ENCODE measurements at regions not wholly inside any gene's neighbourhood (a gene's known extent, or its start where the extent isn't known, plus 50 kb on each side); places are given as distances from the start of the nearest gene placed in this dataset.

- Histone ChIP-seq H3K4me1 (peaks cover 14% of the 10 kb centered on the region), H3K27ac (no peak overlapping the region), H3K36me3 (no peaks in the 10 kb centered on the region), H3K9me3 (no peaks in the 10 kb centered on the region), H3K27me3 (no peaks in the 10 kb centered on the region), H3K4me3 (no peak overlapping the region)
- no peak for DNase-seq (ENCODE audit: extremely low spot score in 2 of 2)
- TF ChIP-seq, protein P1, sequence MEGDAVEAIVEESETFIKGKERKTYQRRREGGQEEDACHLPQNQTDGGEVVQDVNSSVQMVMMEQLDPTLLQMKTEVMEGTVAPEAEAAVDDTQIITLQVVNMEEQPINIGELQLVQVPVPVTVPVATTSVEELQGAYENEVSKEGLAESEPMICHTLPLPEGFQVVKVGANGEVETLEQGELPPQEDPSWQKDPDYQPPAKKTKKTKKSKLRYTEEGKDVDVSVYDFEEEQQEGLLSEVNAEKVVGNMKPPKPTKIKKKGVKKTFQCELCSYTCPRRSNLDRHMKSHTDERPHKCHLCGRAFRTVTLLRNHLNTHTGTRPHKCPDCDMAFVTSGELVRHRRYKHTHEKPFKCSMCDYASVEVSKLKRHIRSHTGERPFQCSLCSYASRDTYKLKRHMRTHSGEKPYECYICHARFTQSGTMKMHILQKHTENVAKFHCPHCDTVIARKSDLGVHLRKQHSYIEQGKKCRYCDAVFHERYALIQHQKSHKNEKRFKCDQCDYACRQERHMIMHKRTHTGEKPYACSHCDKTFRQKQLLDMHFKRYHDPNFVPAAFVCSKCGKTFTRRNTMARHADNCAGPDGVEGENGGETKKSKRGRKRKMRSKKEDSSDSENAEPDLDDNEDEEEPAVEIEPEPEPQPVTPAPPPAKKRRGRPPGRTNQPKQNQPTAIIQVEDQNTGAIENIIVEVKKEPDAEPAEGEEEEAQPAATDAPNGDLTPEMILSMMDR (IDR thresholded peaks at IDR 0.05), result no peak
- TF ChIP-seq POLR2A (IDR thresholded peaks at IDR 0.05), result no peak
- TF ChIP-seq POLR2AphosphoS5 (IDR thresholded peaks at IDR 0.05; ENCODE audit: insufficient read depth in 1 of 2, low read depth in 1 of 2), result peak; percentile 29 to 44
- intact Hi-C loops (cut with DNase I), result loop anchor here (5.0 kb wide), 1 partner anchor 971 kb away; no protein-coding TSS in a partner anchor
Measured at GRCh38 chr2:106705877-106706276, 180.1 kb downstream of the ST6GAL2 start.

DNA sequence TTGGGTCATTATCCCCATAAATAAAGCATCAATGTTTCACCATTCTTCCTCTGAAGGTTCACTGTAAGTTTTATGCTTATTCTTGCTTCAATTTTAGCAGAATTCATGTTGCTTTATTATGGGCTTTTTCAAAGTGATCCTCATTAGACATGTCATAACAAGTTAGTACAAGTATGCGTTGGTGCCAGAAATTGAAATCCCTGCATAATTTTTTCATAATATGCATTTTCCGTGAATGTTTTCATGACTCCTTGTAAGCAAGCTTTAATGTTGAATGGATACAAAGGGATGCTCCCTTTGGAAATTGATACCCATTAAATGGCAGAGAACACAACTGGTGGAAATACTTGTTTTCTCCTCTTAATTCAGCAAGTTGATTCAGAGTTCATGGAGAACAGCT is 179.7 kb downstream of the ST6GAL2 start:
- no peak for DNase-seq (ENCODE audit: extremely low spot score in 2 of 2)
- H3K27ac ChIP-seq, result no peak overlapping the region
- intact Hi-C loops (cut with DNase I), result loop anchor here (5.0 kb wide), 1 partner anchor 971 kb away; no protein-coding TSS in a partner anchor
- no peak overlapping the region for H3K4me3 ChIP-seq
- H3K9me3 ChIP-seq, result no peaks in the 10 kb centered on the region
- TF ChIP-seq, protein P1 (IDR thresholded peaks at IDR 0.05), result no peak
- no peak for TF ChIP-seq POLR2A (IDR thresholded peaks at IDR 0.05)
- no peak for TF ChIP-seq POLR2AphosphoS5 (IDR thresholded peaks at IDR 0.05; ENCODE audit: insufficient read depth in 1 of 2, low read depth in 1 of 2)
- H3K4me1 ChIP-seq, result peaks cover 14% of the 10 kb centered on the region
- H3K27me3 ChIP-seq, result no peaks in the 10 kb centered on the region
- no peaks in the 10 kb centered on the region for H3K36me3 ChIP-seq

DNA sequence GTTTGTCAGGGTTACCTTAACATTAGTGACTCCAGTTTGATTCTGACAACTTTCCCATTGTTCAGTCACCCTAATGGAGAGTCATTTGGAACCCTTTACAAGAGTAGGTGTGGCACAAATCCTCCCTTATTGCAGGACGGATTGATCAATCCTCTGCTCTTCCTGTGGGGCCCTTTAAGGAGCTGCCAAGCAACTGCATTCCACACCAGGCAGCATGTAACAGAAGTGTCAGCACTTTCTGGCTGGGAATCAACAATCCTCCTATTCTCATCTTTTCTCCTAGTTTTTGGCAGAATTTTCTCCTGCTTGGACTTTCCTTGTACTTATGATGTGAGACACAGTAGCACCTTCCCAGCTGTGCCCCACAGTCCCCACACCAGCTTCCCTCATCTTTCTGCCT is 177.8 kb downstream of the ST6GAL2 start:
- TF ChIP-seq POLR2A (IDR thresholded peaks at IDR 0.05), result no peak
- TF ChIP-seq, protein P1 (IDR thresholded peaks at IDR 0.05), result no peak
- TF ChIP-seq POLR2AphosphoS5 (IDR thresholded peaks at IDR 0.05; ENCODE audit: insufficient read depth in 1 of 2, low read depth in 1 of 2), result no peak
- peaks cover 14% of the 10 kb centered on the region for H3K4me1 ChIP-seq
- no peak overlapping the region for H3K4me3 ChIP-seq
- H3K27ac ChIP-seq, result no peak overlapping the region
- intact Hi-C loops (cut with DNase I), result loop anchor here (5.0 kb wide), 1 partner anchor 969 kb away; no protein-coding TSS in a partner anchor
- no peaks in the 10 kb centered on the region for H3K9me3 ChIP-seq
- DNase-seq (ENCODE audit: extremely low spot score in 2 of 2), result no peak
- H3K36me3 ChIP-seq, result no peaks in the 10 kb centered on the region
- H3K27me3 ChIP-seq, result no peaks in the 10 kb centered on the region

GRCh38 chr2:106709229-106709628 is 176.7 kb downstream of the ST6GAL2 start:
- H3K27ac ChIP-seq, result no peak overlapping the region
- H3K27me3 ChIP-seq, result no peaks in the 10 kb centered on the region
- DNase-seq (ENCODE audit: extremely low spot score in 2 of 2), result no peak
- no peaks in the 10 kb centered on the region for H3K9me3 ChIP-seq
- no peak overlapping the region for H3K4me3 ChIP-seq
- peaks cover 14% of the 10 kb centered on the region for H3K4me1 ChIP-seq
- H3K36me3 ChIP-seq, result no peaks in the 10 kb centered on the region
- intact Hi-C loops (cut with DNase I), result loop anchor here (5.0 kb wide), 1 partner anchor 968 kb away; no protein-coding TSS in a partner anchor
- TF ChIP-seq, protein P1 (IDR thresholded peaks at IDR 0.05), result no peak
- no peak for TF ChIP-seq POLR2AphosphoS5 (IDR thresholded peaks at IDR 0.05; ENCODE audit: insufficient read depth in 1 of 2, low read depth in 1 of 2)

DNA sequence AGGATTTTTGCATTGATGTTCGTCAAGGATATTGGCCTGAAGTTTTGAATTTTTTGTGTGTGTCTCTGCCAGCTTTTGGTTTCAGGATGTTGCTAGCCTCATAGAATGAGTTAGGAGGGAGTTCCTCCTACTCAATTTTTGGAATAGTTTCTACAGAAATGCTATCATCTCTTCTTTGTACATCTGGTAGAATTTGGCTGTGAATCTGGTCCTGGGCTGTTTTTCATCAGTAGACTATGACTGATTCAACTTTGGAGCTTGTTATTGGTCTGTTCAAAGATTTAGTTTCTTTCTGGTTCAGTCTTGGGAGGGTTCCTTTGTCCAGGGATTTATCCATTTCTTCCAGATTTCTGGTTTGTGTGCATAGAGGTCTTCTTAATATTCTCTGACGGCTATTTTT is 166.7 kb downstream of the ST6GAL2 start:
- Histone ChIP-seq H3K4me1 (no peaks in the 10 kb centered on the region), H3K27ac (no peak overlapping the region), H3K36me3 (no peaks in the 10 kb centered on the region), H3K9me3 (no peaks in the 10 kb centered on the region), H3K27me3 (no peaks in the 10 kb centered on the region), H3K4me3 (no peak overlapping the region)
- DNase-seq (ENCODE audit: extremely low spot score in 2 of 2), result no peak
- intact Hi-C loops (cut with DNase I), result no loop called here
- TF ChIP-seq POLR2AphosphoS5 (IDR thresholded peaks at IDR 0.05; ENCODE audit: insufficient read depth in 1 of 2, low read depth in 1 of 2) (no peak), POLR2A (IDR thresholded peaks at IDR 0.05) (no peak)
- TF ChIP-seq, protein P1 (IDR thresholded peaks at IDR 0.05), result no peak
